PFSK-1 (cell line): ENCODE measurements at regions not wholly inside any gene's neighbourhood (a gene's known extent, or its start where the extent isn't known, plus 50 kb on each side); places are given as distances from the start of the nearest gene placed in this dataset.

ENCODE experiments used
- FOXP2 ChIP-seq: optimal IDR thresholded peaks from 2 replicates; pipeline ENCODE3; 2011; ENCODE audit warnings: borderline replicate concordance, control low read depth, inconsistent platforms; ENCODE audit not compliant: insufficient read depth; ENCODE audit errors: extremely low read length, extremely low read depth
- POLR2AphosphoS5 ChIP-seq: IDR thresholded peaks from 2 replicates; pipeline ENCODE4 v1.6.1; 2012; ENCODE audit warnings: low read depth, mild to moderate bottlenecking, control low read depth, low read length, moderate library complexity
- REST ChIP-seq, 2 experiments: IDR thresholded peaks; 2 replicates each; pipeline versions ENCODE4 v1.6.1 to v1.8.0; 2011 to 2012; ENCODE audit warnings: low read depth in 2 of 2, low read length in 2 of 2, control low read depth in 1 of 2, inconsistent platforms in 1 of 2, mild to moderate bottlenecking in 1 of 2, moderate library complexity in 1 of 2; ENCODE audit not compliant: insufficient read depth in 1 of 2
- SIN3A ChIP-seq: IDR thresholded peaks from 2 replicates; pipeline ENCODE4 v1.6.1; 2012; ENCODE audit warnings: mild to moderate bottlenecking, low read length, moderate library complexity, borderline replicate concordance; ENCODE audit not compliant: insufficient read depth
- TAF1 ChIP-seq: IDR thresholded peaks from 2 replicates; pipeline ENCODE4 v1.6.1; 2012; ENCODE audit warnings: low read length, control low read depth, borderline replicate concordance; ENCODE audit not compliant: insufficient read depth

DNA sequence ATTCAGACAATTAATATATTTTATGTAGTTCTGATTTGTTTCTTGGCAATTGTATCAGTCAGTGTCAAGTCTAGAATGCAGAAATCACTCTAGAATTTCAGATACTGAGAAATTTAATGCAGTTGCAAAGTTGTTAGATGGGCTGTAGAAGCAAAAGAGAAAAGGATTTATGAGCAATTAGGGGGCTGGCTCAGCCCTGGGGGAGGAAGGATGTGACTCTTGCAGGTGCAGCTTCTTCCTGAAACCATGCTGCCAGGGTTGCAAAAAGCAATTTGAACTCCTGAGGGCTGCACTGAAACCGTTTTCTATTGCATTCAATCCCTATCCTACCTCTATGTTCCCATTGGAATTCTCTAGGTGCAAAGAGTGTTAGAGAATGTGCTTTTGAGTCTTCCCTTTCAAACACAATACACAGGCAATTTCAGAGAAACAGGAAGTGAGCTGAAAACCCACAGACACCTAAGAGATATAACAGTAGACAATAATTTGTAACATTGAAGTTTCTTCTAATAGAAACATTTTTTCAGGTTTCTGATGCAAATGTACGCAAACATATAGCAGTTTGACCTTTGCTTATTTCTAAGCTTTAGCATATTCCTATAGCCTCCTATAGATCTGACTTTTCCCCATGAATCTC, 814.7 kb upstream of the ATXN8OS start:
- TF ChIP-seq TAF1 (no peak), SIN3A (no peak), FOXP2 (no peak), REST (IDR thresholded peaks at IDR 0.05; ENCODE audit: insufficient read depth in 1 of 2, low read depth in 2 of 2, low read length in 2 of 2) (no peak), POLR2AphosphoS5 (no peak)

DNA sequence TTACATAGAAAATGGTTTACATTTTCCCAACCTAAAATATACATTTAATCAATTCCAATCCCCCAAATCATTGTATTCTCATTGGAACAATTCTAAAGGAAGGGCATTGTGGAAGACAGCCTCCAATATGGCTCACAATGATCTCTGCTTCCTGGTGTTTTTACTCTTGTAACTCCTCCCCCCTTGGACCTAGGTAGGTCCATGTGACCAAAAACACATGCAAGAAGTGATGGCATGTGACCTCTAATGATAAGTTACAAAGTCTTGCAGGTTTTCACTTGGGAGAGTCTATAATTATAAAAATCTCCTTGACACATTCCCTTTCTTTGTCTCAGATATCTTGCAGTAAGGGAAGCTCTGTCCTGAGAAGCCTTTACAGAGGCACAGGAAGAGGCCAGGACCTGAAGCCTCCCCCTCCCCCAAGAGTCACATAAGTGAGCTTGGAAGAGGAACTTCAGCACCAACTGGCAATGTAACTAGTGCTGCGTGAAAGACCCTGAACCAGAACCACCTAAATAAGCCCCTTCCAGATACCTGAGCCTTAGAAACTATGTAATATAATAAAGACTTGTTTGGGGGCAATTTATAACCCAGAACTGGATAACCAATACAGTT, 816.2 kb upstream of the ATXN8OS start:
- TF ChIP-seq REST (IDR thresholded peaks at IDR 0.05; ENCODE audit: insufficient read depth in 1 of 2, low read depth in 2 of 2, low read length in 2 of 2), result no peak
- TF ChIP-seq POLR2AphosphoS5, result no peak
- TF ChIP-seq TAF1, result no peak
- TF ChIP-seq FOXP2, result no peak
- no peak for TF ChIP-seq SIN3A

GRCh38 chr13:69288026-69288425, 819.6 kb upstream of the ATXN8OS start:
- TF ChIP-seq TAF1 (no peak), POLR2AphosphoS5 (no peak), SIN3A (no peak), FOXP2 (no peak), REST (IDR thresholded peaks at IDR 0.05; ENCODE audit: insufficient read depth in 1 of 2, low read depth in 2 of 2, low read length in 2 of 2) (no peak)

DNA sequence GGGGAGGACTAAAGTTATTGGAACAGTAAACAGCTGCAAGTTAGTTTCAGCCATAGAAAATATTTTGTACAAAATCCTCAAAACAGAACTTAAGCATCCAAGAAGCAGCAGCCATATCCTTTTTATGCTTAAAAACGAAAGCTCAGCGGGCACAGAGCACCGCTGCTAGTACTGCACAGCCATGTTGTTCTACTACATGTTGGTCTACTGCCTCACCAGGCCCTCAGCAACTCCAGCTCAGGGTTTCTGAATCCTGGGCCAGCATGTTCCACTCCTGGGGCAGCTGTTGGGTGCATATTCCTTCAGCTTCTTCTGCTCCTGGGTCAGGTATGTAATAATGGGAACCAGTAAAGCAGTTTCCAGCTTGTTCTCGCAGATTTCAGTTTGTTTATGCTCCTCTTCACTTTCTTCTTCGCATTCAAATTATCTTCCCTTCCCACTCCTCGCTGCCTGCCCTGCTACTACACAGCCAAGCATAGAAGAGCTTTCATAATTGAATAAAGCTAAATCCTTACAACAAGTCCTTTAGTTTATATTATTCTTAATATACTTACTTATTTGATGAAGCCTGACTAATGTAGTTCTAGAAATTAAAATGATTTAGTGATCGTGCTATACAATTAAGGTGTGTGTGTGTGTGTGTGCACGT, 820.5 kb upstream of the ATXN8OS start:
- TF ChIP-seq REST (IDR thresholded peaks at IDR 0.05; ENCODE audit: insufficient read depth in 1 of 2, low read depth in 2 of 2, low read length in 2 of 2), result no peak
- TF ChIP-seq FOXP2, result no peak
- no peak for TF ChIP-seq POLR2AphosphoS5
- TF ChIP-seq TAF1, result no peak
- no peak for TF ChIP-seq SIN3A
